HEK293 (cell line): ENCODE measurements at regions not wholly inside any gene's neighbourhood (a gene's known extent, or its start where the extent isn't known, plus 50 kb on each side); places are given as distances from the start of the nearest gene placed in this dataset.

Source experiments
- CTCF ChIA-PET: fragments of 350-600 bp; formaldehyde crosslinking; extraction: SDS; loops from one replicate; lab custom pipeline; 2021; ENCODE audit warnings: antibody characterized with exemption; lab: Yijun Ruan, JAX
- POLR2A ChIA-PET: fragments of 300-600 bp; formaldehyde crosslinking; extraction: SDS; loops from one replicate; lab custom pipeline; 2020; ENCODE audit warnings: antibody characterized with exemption, inconsistent platforms; lab: Yijun Ruan, JAX
- H3K27ac ChIP-seq: fragments of 200-500 bp; sonication (Bioruptor generic); 2 replicates; pipeline ENCODE4 v1.5.1; 2014; ENCODE audit warnings: low read depth, low read length, control low read depth, inconsistent platforms; ENCODE audit errors: extremely low read depth
- H3K36me3 ChIP-seq, 2 experiments: fragments of 200-500 bp in 1 of 2; sonication (Bioruptor generic) in 1 of 2; 1 replicate in 1 of 2; 2 replicates in 1 of 2; pipeline ENCODE4 v1.5.1; 2014 to 2017; ENCODE audit warnings: inconsistent platforms in 2 of 2, low read length in 2 of 2; ENCODE audit not compliant: control insufficient read depth in 2 of 2, insufficient read depth in 1 of 2
- H3K4me1 ChIP-seq: fragments of 200-500 bp; sonication (Bioruptor generic); 2 replicates; pipeline ENCODE4 v1.5.1; 2014; ENCODE audit warnings: mild to moderate bottlenecking, low read length, inconsistent platforms; ENCODE audit not compliant: control insufficient read depth, insufficient read depth
- H3K4me3 ChIP-seq: 2 replicates; pipeline ENCODE4 v1.5.1; 2011; ENCODE audit warnings: low read depth, mild to moderate bottlenecking, control low read depth, low read length, moderate library complexity
- H3K9me3 ChIP-seq: fragments of 200-500 bp; sonication (Bioruptor generic); 2 replicates; pipeline ENCODE4 v1.5.1; 2014; ENCODE audit warnings: low read depth, low read length, inconsistent platforms; ENCODE audit not compliant: control insufficient read depth, insufficient read depth
- OSR2 ChIP-seq: fragments of 450-650 bp; formaldehyde crosslinking; IDR thresholded peaks from 2 replicates; pipeline ENCODE4 v1.5.1; 2016; ENCODE audit warnings: missing biosample characterization, missing genetic modification characterization
- ZBTB10 ChIP-seq: fragments of 450-650 bp; formaldehyde crosslinking; IDR thresholded peaks from 2 replicates; pipeline ENCODE4 v1.5.1; 2016; ENCODE audit warnings: missing biosample characterization, missing genetic modification characterization
- ZBTB26 ChIP-seq: fragments of 450-650 bp; formaldehyde crosslinking; optimal IDR thresholded peaks from 2 replicates; pipeline ENCODE3; 2016; ENCODE audit warnings: missing biosample characterization, mild to moderate bottlenecking, missing genetic modification characterization
- ZBTB44 ChIP-seq: fragments of 450-650 bp; IDR thresholded peaks from 2 replicates; pipeline ENCODE4 v1.5.1; 2018; ENCODE audit warnings: missing biosample characterization, mild to moderate bottlenecking, missing genetic modification characterization
- ZFHX2 ChIP-seq: fragments of 450-650 bp; formaldehyde crosslinking; conservative IDR thresholded peaks from 2 replicates; pipeline ENCODE4 v1.5.1; 2016; ENCODE audit warnings: missing biosample characterization, missing genetic modification characterization
- ZNF10 ChIP-seq: fragments of 450-650 bp; formaldehyde crosslinking; IDR thresholded peaks from 2 replicates; pipeline ENCODE4 v1.5.1; 2017; ENCODE audit warnings: missing biosample characterization, missing genetic modification characterization
- ZNF140 ChIP-seq: fragments of 450-650 bp; formaldehyde crosslinking; IDR thresholded peaks from 2 replicates; pipeline ENCODE4 v1.5.1; 2016; ENCODE audit warnings: missing biosample characterization, missing genetic modification characterization
- ZNF18 ChIP-seq: fragments of 450-650 bp; formaldehyde crosslinking; IDR thresholded peaks from 2 replicates; pipeline ENCODE4 v1.5.1; 2016; ENCODE audit warnings: missing biosample characterization, missing genetic modification characterization
- ZNF223 ChIP-seq: fragments of 450-650 bp; formaldehyde crosslinking; IDR thresholded peaks from 2 replicates; pipeline ENCODE4 v1.5.1; 2016; ENCODE audit warnings: missing biosample characterization, missing genetic modification characterization
- ZNF423 ChIP-seq: fragments of 450-650 bp; formaldehyde crosslinking; IDR thresholded peaks from 2 replicates; pipeline ENCODE4 v1.5.1; 2016; ENCODE audit warnings: missing biosample characterization, missing genetic modification characterization
- ZNF521 ChIP-seq: fragments of 450-650 bp; formaldehyde crosslinking; IDR thresholded peaks from 2 replicates; pipeline ENCODE4 v1.5.1; 2017; ENCODE audit warnings: missing biosample characterization, mild to moderate bottlenecking, missing genetic modification characterization
- ZNF645 ChIP-seq: fragments of 450-650 bp; formaldehyde crosslinking; IDR thresholded peaks from 2 replicates; pipeline ENCODE4; 2016; ENCODE audit warnings: missing biosample characterization, missing genetic modification characterization
- ZNF777 ChIP-seq: fragments of 450-650 bp; formaldehyde crosslinking; IDR thresholded peaks from 2 replicates; pipeline ENCODE4 v1.5.1; 2017; ENCODE audit warnings: missing biosample characterization, missing genetic modification characterization, borderline replicate concordance
- ZNF830 ChIP-seq: fragments of 450-650 bp; IDR thresholded peaks from 2 replicates; pipeline ENCODE4 v1.5.0; 2018; ENCODE audit warnings: missing biosample characterization, missing genetic modification characterization, low read depth, mild to moderate bottlenecking, moderate library complexity

GRCh38 chr2:6770006-6770405 is 95.7 kb downstream of the CMPK2 start (continued):
- TF ChIP-seq ZNF423 (tag by site-specific recombination) (no peak), ZBTB26 (tag by site-specific recombination) (no peak), ZNF10 (no peak), ZBTB10 (no peak), ZNF777 (tag by site-specific recombination) (no peak), ZNF521 (tag by site-specific recombination) (no peak), ZNF830 (tag by site-specific recombination) (no peak)

GRCh38 chr2:6771634-6772611 is 93.8 kb downstream of the CMPK2 start:
- TF ChIP-seq ZNF18 (tag by site-specific recombination) (no peak), ZBTB44 (tag by site-specific recombination) (no peak), ZNF140 (tag by site-specific recombination) (no peak), ZNF223 (tag by site-specific recombination) (no peak), OSR2 (tag by site-specific recombination) (no peak), ZNF645 (tag by site-specific recombination) (no peak), ZFHX2 (tag by site-specific recombination) (no peak)
- TF ChIP-seq, all 188 proteins: peak for 0
- Histone ChIP-seq H3K36me3 (no peaks in the 10 kb centered on the region), H3K27ac (no peak overlapping the region), H3K4me1 (no peaks in the 10 kb centered on the region), H3K9me3 (no peaks in the 10 kb centered on the region), H3K4me3 (no peak overlapping the region)
- ChIA-PET POLR2A (no interaction called here), CTCF (interaction anchor here (0.6 to 1.3 kb wide), 10 partner anchors 9 to 869 kb away, joined by 3 to 6 read pairs (median 4); no protein-coding TSS in a partner anchor)
